ENCODE measurements at regions not wholly inside any gene's neighbourhood (a gene's known extent, or its start where the extent isn't known, plus 50 kb on each side); places are given as distances from the start of the nearest gene placed in this dataset.

DNA sequence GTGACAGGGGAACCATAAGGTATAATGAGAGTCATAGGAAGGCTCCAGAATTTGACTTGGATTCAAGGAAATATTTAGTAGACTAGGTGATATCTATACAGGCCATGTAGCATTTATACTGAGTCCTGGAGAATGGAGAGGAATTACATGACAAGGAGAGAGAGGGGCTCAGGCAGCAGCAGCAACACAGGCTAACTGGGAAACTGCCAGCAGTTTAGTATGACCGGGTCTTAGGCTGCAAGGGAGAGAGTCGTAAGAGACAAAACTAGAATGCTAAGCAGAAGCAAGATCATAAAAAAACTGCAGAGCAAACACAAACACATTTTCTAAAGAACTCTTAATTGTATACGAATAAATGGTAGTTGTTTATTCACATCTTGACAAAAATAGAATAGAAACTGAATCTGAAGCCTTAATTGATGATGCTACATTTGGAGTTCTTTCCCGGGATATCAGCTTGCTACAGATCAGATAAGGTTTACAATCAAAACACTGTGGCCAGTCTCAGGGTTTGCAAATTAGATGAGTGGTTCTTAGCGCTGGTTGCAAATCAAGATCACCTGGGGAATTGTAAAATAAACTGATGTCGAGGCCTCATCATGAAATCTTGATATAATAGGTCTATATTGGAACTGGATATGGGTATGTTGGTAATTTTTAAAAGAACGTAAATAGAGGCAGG, 480.0 kb upstream of the C9orf72 start:
- peak overlapping the region in 1 of 3 experiments; percentile 37 for H3K27ac Mint-ChIP-seq
- no peaks in the 10 kb centered on the region for H3K9me3 Mint-ChIP-seq
- H3K4me3 Mint-ChIP-seq, result no peak overlapping the region
- H3K36me3 Mint-ChIP-seq (ENCODE audit: low read depth), result no peaks in the 10 kb centered on the region
- no peak for TF ChIP-seq CTCF (IDR thresholded peaks at IDR 0.05; ENCODE audit: unreplicated experiment in 3 of 3)
- no peaks in the 10 kb centered on the region for H3K27me3 Mint-ChIP-seq (ENCODE audit: low read depth)
- peaks cover 10% of the 10 kb centered on the region for H3K4me1 Mint-ChIP-seq

- H3K27me3 Mint-ChIP-seq (ENCODE audit: low read depth), result no peaks in the 10 kb centered on the region
- H3K9me3 Mint-ChIP-seq, result peaks cover 5% of the 10 kb centered on the region
- TF ChIP-seq CTCF (IDR thresholded peaks at IDR 0.05; ENCODE audit: unreplicated experiment in 3 of 3), result no peak
- no peak overlapping the region for H3K4me3 Mint-ChIP-seq
- peaks cover 10% of the 10 kb centered on the region for H3K4me1 Mint-ChIP-seq
- peaks cover 5% of the 10 kb centered on the region for H3K36me3 Mint-ChIP-seq (ENCODE audit: low read depth)
- no peak overlapping the region for H3K27ac Mint-ChIP-seq
These were observed 482.7 kb upstream of the C9orf72 start for GRCh38 chr9:28056006-28056405.

- H3K36me3 Mint-ChIP-seq (ENCODE audit: low read depth), result peaks cover 5% of the 10 kb centered on the region
- H3K4me1 Mint-ChIP-seq, result peaks cover 7% of the 10 kb centered on the region
- H3K27ac Mint-ChIP-seq, result no peak overlapping the region
- TF ChIP-seq CTCF (IDR thresholded peaks at IDR 0.05; ENCODE audit: unreplicated experiment in 3 of 3), result no peak
- peaks cover 5% of the 10 kb centered on the region for H3K9me3 Mint-ChIP-seq
- H3K4me3 Mint-ChIP-seq, result no peak overlapping the region
- no peaks in the 10 kb centered on the region for H3K27me3 Mint-ChIP-seq (ENCODE audit: low read depth)
These were observed 483.2 kb upstream of the C9orf72 start for GRCh38 chr9:28056466-28056865.

- peaks cover 5% of the 10 kb centered on the region for H3K9me3 Mint-ChIP-seq
- TF ChIP-seq CTCF (IDR thresholded peaks at IDR 0.05; ENCODE audit: unreplicated experiment in 3 of 3), result no peak
These were observed 485.9 kb upstream of the C9orf72 start for GRCh38 chr9:28059192-28059591.

DNA sequence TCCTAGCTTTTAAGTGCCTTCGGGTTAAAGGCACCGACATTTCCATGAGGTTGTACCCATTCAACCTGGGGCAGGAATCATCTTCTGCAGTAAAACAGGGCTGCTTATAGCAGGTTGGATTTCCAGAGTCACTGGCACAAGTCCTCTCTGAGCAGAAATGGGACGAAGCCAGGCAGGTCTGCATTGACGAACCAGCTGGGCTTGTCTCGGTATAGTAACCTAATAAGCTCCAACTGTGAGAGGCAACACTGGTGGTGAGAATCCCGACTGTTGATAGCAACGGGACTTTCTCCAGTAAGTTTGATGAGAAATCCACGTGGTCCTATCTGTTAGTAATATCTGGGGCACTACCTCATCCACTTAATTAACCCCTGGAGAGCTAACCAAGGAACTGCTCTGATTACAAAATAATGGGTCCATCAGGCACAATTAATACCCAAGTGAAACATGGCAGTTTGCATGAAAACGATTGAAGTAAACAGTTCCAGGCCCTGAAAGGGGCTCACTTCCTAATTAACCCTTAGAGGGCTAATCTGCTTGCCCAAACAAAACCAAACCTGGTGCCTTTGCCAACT, 491.0 kb upstream of the C9orf72 start:
- no peak overlapping the region for H3K27ac Mint-ChIP-seq
- TF ChIP-seq CTCF (IDR thresholded peaks at IDR 0.05; ENCODE audit: unreplicated experiment in 3 of 3), result no peak
- no peak overlapping the region for H3K4me3 Mint-ChIP-seq
- H3K27me3 Mint-ChIP-seq (ENCODE audit: low read depth), result no peaks in the 10 kb centered on the region
- H3K9me3 Mint-ChIP-seq, result peaks cover under 1% of the 10 kb centered on the region
- H3K4me1 Mint-ChIP-seq, result no peaks in the 10 kb centered on the region
- peaks cover under 1% of the 10 kb centered on the region for H3K36me3 Mint-ChIP-seq (ENCODE audit: low read depth)

More at GRCh38 chr9:28059192-28059591, 485.9 kb upstream of the C9orf72 start:
- Mint-ChIP-seq H3K36me3 (ENCODE audit: low read depth) (peaks cover 5% of the 10 kb centered on the region), H3K27ac (no peak overlapping the region), H3K4me1 (no peaks in the 10 kb centered on the region), H3K4me3 (no peak overlapping the region), H3K27me3 (ENCODE audit: low read depth) (no peaks in the 10 kb centered on the region)

GRCh38 chr9:28073270-28073669, 500.0 kb upstream of the C9orf72 start:
- Mint-ChIP-seq H3K9me3 (no peaks in the 10 kb centered on the region), H3K4me3 (no peak overlapping the region), H3K27ac (peak overlapping the region in 2 of 3 experiments; percentile 84 to 88), H3K4me1 (peaks cover 10% of the 10 kb centered on the region), H3K27me3 (ENCODE audit: low read depth) (no peaks in the 10 kb centered on the region), H3K36me3 (ENCODE audit: low read depth) (no peaks in the 10 kb centered on the region)
- peak; percentile 64 to 80 (median 69) for TF ChIP-seq CTCF (IDR thresholded peaks at IDR 0.05; ENCODE audit: unreplicated experiment in 3 of 3)
